Stimulated activated CD4-positive, alpha-beta T cell treated with anti-CD3 and anti-CD28 coated beads, Interleukin-2, amount 100 ng/mL, for 48 hours (primary cell): ENCODE measurements at regions not wholly inside any gene's neighbourhood (a gene's known extent, or its start where the extent isn't known, plus 50 kb on each side); places are given as distances from the start of the nearest gene placed in this dataset.

Source experiments
- DNase-seq, 2 donors: peaks; one replicate each; pipeline ENCODE4 v3.0.0-alpha.2; 2020

- no peak for DNase-seq
Measured at GRCh38 chr9:86795047-86795442, 152.3 kb downstream of the GAS1 start.

- no peak for DNase-seq
Measured at GRCh38 chr9:86794391-86795046, 152.8 kb downstream of the GAS1 start.

- DNase-seq, result no peak
Measured at GRCh38 chr9:86792136-86792535, 155.2 kb downstream of the GAS1 start.

- no peak for DNase-seq
Measured at GRCh38 chr9:86790805-86791204, 156.5 kb downstream of the GAS1 start.

- no peak for DNase-seq
Measured at GRCh38 chr9:86788456-86788855, 158.8 kb downstream of the GAS1 start.

GRCh38 chr9:86783884-86784283 is 163.4 kb downstream of the GAS1 start:
- no peak for DNase-seq

GRCh38 chr9:86782831-86783230 is 164.5 kb downstream of the GAS1 start:
- no peak for DNase-seq

- DNase-seq, result no peak
Measured at GRCh38 chr9:86778761-86779160, 168.5 kb downstream of the GAS1 start.

- DNase-seq, result no peak
Measured at GRCh38 chr9:86775718-86776117, 171.6 kb downstream of the GAS1 start.

- no peak for DNase-seq
Measured at GRCh38 chr9:86774116-86774515, 173.2 kb downstream of the GAS1 start.

- no peak for DNase-seq
Measured at GRCh38 chr9:86773422-86773945, 173.8 kb downstream of the GAS1 start.

- DNase-seq, result no peak
Measured at GRCh38 chr9:86772635-86772993, 174.7 kb downstream of the GAS1 start.

GRCh38 chr9:86771941-86772634 is 175.2 kb downstream of the GAS1 start:
- no peak for DNase-seq

GRCh38 chr9:86771420-86771819 is 175.9 kb downstream of the GAS1 start:
- DNase-seq, result no peak

- no peak for DNase-seq
Measured at GRCh38 chr9:86768709-86769108, 178.6 kb downstream of the GAS1 start.

- DNase-seq, result no peak
Measured at GRCh38 chr9:86768020-86768419, 179.3 kb downstream of the GAS1 start.

GRCh38 chr9:86767373-86767772 is 179.9 kb downstream of the GAS1 start:
- no peak for DNase-seq

GRCh38 chr9:86766912-86767311 is 180.4 kb downstream of the GAS1 start:
- DNase-seq, result no peak

- no peak for DNase-seq
Measured at GRCh38 chr9:86766511-86766910, 180.8 kb downstream of the GAS1 start.

- DNase-seq, result no peak
Measured at GRCh38 chr9:86765746-86766430, 181.4 kb downstream of the GAS1 start.

- no peak for DNase-seq
Measured at GRCh38 chr9:86764671-86765343, 182.5 kb downstream of the GAS1 start.

- DNase-seq, result no peak
Measured at GRCh38 chr9:86764221-86764624, 183.1 kb downstream of the GAS1 start.

- DNase-seq, result no peak
Measured at GRCh38 chr9:86763791-86764190, 183.5 kb downstream of the GAS1 start.

- no peak for DNase-seq
Measured at GRCh38 chr9:86757382-86757720, 190.0 kb downstream of the GAS1 start.
